ENCODE measurements at regions not wholly inside any gene's neighbourhood (a gene's known extent, or its start where the extent isn't known, plus 50 kb on each side); places are given as distances from the start of the nearest gene placed in this dataset.
"Not testable (repeated sequence)": the region's sequence is repeated elsewhere in the genome, so short reads cannot be mapped to it uniquely, and the experiment has no call there.

- WGBS, 4 donors = 67 to 80% (median 73%) methylated on average over 1 of the region's 1 CpG
- TF ChIP-seq CTCF (IDR thresholded peaks at IDR 0.05) = no peak
- no peak for TF ChIP-seq POLR2A (IDR thresholded peaks at IDR 0.05)
- H3K4me1 ChIP-seq (replicated peaks in 1 of 2) = peaks cover 0 to 21% of the 10 kb centered on the region in 2 donors
- no peaks in the 10 kb centered on the region for H3K27me3 ChIP-seq
- no peaks in the 10 kb centered on the region for H3K36me3 ChIP-seq (replicated peaks in 1 of 2)
- no peak overlapping the region for H3K27ac ChIP-seq
- H3K9me3 ChIP-seq (replicated peaks in 1 of 3) = peaks cover 0 to 6% (median 0%) of the 10 kb centered on the region in 3 donors
- intact Hi-C loops (cut with DNase I) = no loop called here
- DNase-seq = no peak
- no peak overlapping the region for H3K4me3 ChIP-seq
Observed at GRCh38 chr3:178353006-178353694, 183.1 kb upstream of the KCNMB2 start.

GRCh38 chr3:178359728-178360127, 176.5 kb upstream of the KCNMB2 start:
- Histone ChIP-seq H3K4me1 (replicated peaks in 1 of 2) (no peaks in the 10 kb centered on the region), H3K4me3 (no peak overlapping the region), H3K36me3 (replicated peaks in 1 of 2) (no peaks in the 10 kb centered on the region), H3K9me3 (replicated peaks in 1 of 3) (peaks cover 0 to 6% (median 0%) of the 10 kb centered on the region in 3 donors), H3K27ac (no peak overlapping the region), H3K27me3 (no peaks in the 10 kb centered on the region)
- no peak for TF ChIP-seq CTCF (IDR thresholded peaks at IDR 0.05)
- TF ChIP-seq POLR2A (IDR thresholded peaks at IDR 0.05) = no peak
- WGBS, 4 donors = 37 to 88% (median 62%) methylated on average over 2 to 6 of the region's 6 CpGs
- no peak for DNase-seq
- intact Hi-C loops (cut with DNase I) = no loop called here

- DNase-seq; intact Hi-C loops (cut with DNase I): not testable (repeated sequence)
- WGBS, 4 donors = 91 to 96% (median 93%) methylated on average over 2 of the region's 2 CpGs
Observed at GRCh38 chr3:178363048-178363447, 173.2 kb upstream of the KCNMB2 start.

GRCh38 chr3:178367817-178368617, 168.2 kb upstream of the KCNMB2 start:
- TF ChIP-seq CTCF (IDR thresholded peaks at IDR 0.05) = no peak
- TF ChIP-seq POLR2A (IDR thresholded peaks at IDR 0.05) = no peak
- Histone ChIP-seq H3K4me3 (no peak overlapping the region), H3K36me3 (replicated peaks in 1 of 2) (no peaks in the 10 kb centered on the region), H3K27ac (no peak overlapping the region), H3K9me3 (replicated peaks in 1 of 3) (no peaks in the 10 kb centered on the region), H3K27me3 (no peaks in the 10 kb centered on the region), H3K4me1 (replicated peaks in 1 of 2) (peaks cover 0 to 4% of the 10 kb centered on the region in 2 donors)
- intact Hi-C loops (cut with DNase I) = no loop called here
- peak in 5 of 7 donors; percentile 30 to 58 (median 43) for DNase-seq
- WGBS, 4 donors = 29 to 49% (median 34%) methylated on average over 4 of the region's 4 CpGs

More at GRCh38 chr3:178363048-178363447, 173.2 kb upstream of the KCNMB2 start:
- H3K4me1 ChIP-seq (replicated peaks in 1 of 2); H3K27ac ChIP-seq; H3K27me3 ChIP-seq; H3K36me3 ChIP-seq (replicated peaks in 1 of 2); H3K4me3 ChIP-seq; H3K9me3 ChIP-seq (replicated peaks in 1 of 3): not testable (repeated sequence)

Data from adrenal gland (tissue), 9 donors.